SK-N-SH treated with all-trans-retinoic acid at 6 μM for 48 hours (cell line): ENCODE measurements at regions not wholly inside any gene's neighbourhood (a gene's known extent, or its start where the extent isn't known, plus 50 kb on each side); places are given as distances from the start of the nearest gene placed in this dataset.

ENCODE experiments used
- ATAC-seq: fragments of 200-7000 bp; cut with Tn5 transposase; 3 replicates; pipeline ENCODE4 v1.9.1; 2020; ENCODE audit warnings: mild to moderate bottlenecking, moderate library complexity
- ARNTL ChIP-seq: fragments of 450-650 bp; formaldehyde crosslinking; IDR thresholded peaks from 2 replicates; pipeline ENCODE4 v1.5.0; 2020; ENCODE audit warnings: low read depth, mild to moderate bottlenecking, moderate library complexity, borderline replicate concordance
- BACH2 ChIP-seq: fragments of 250-450 bp; sonication (Bioruptor Pico); IDR thresholded peaks from 2 replicates; pipeline ENCODE4 v1.9.0; 2021; ENCODE audit warnings: mild to moderate bottlenecking, borderline replicate concordance
- CSRNP3 ChIP-seq: fragments of 250-450 bp; sonication (Bioruptor Pico); IDR thresholded peaks from 2 replicates; pipeline ENCODE4 v1.5.1; 2021; ENCODE audit warnings: mild to moderate bottlenecking, moderate library complexity
- ESRRG ChIP-seq: fragments of 250-450 bp; sonication (Bioruptor Pico); IDR thresholded peaks from 2 replicates; pipeline ENCODE4 v1.6.1; 2021; ENCODE audit warnings: mild to moderate bottlenecking
- GLIS3 ChIP-seq: fragments of 250-450 bp; sonication (Bioruptor Pico); IDR thresholded peaks from 2 replicates; pipeline ENCODE4 v1.5.0; 2020; ENCODE audit warnings: mild to moderate bottlenecking, moderate library complexity
- ISL1 ChIP-seq: fragments of 250-450 bp; sonication (Bioruptor Pico); IDR thresholded peaks from 2 replicates; pipeline ENCODE4 v2.1.2; 2022; ENCODE audit warnings: mild to moderate bottlenecking, moderate library complexity
- OSR1 ChIP-seq: fragments of 250-450 bp; sonication (Bioruptor Pico); IDR thresholded peaks from 2 replicates; pipeline ENCODE4 v1.8.0; 2022; ENCODE audit warnings: moderate library complexity, mild to moderate bottlenecking, inconsistent platforms
- PATZ1 ChIP-seq: fragments of 250-450 bp; sonication (Bioruptor Pico); IDR thresholded peaks from 2 replicates; pipeline ENCODE4 v1.8.0; 2020; ENCODE audit warnings: mild to moderate bottlenecking, moderate library complexity, borderline replicate concordance
- POU6F1 ChIP-seq: fragments of 250-450 bp; sonication (Bioruptor Pico); IDR thresholded peaks from 2 replicates; pipeline ENCODE4 v1.8.0; 2021; ENCODE audit warnings: low read depth, mild to moderate bottlenecking, moderate library complexity, borderline replicate concordance
- PPARA ChIP-seq: fragments of 250-450 bp; sonication (Bioruptor Pico); IDR thresholded peaks from 2 replicates; pipeline ENCODE4 v1.5.0; 2020; ENCODE audit warnings: mild to moderate bottlenecking, borderline replicate concordance
- RARB ChIP-seq: fragments of 250-450 bp; sonication (Bioruptor Pico); IDR thresholded peaks from 2 replicates; pipeline ENCODE4 v1.8.0; 2021; ENCODE audit warnings: mild to moderate bottlenecking, moderate library complexity
- SNAI2 ChIP-seq: fragments of 250-450 bp; sonication (Bioruptor Pico); IDR thresholded peaks from 2 replicates; pipeline ENCODE4 v1.5.0; 2020; ENCODE audit warnings: mild to moderate bottlenecking, moderate library complexity
- TOX ChIP-seq: fragments of 250-450 bp; sonication (Bioruptor Pico); IDR thresholded peaks from 2 replicates; pipeline ENCODE4 v1.8.0; 2021; ENCODE audit warnings: mild to moderate bottlenecking, moderate library complexity, borderline replicate concordance
- TSHZ2 ChIP-seq: fragments of 250-450 bp; sonication (Bioruptor Pico); IDR thresholded peaks from 2 replicates; pipeline ENCODE4 v1.5.0; 2020; ENCODE audit warnings: mild to moderate bottlenecking, moderate library complexity
- ZC3H10 ChIP-seq: fragments of 250-450 bp; sonication (Bioruptor Pico); IDR thresholded peaks from 2 replicates; pipeline ENCODE4 v1.5.1; 2021; ENCODE audit warnings: mild to moderate bottlenecking, moderate library complexity
- ZFP3 ChIP-seq: fragments of 250-450 bp; sonication (Bioruptor Pico); IDR thresholded peaks from 2 replicates; pipeline ENCODE4 v1.5.0; 2020; ENCODE audit warnings: mild to moderate bottlenecking, moderate library complexity
- ZFP30 ChIP-seq: fragments of 450-650 bp; formaldehyde crosslinking; IDR thresholded peaks from 2 replicates; pipeline ENCODE4 v1.5.0; 2022; ENCODE audit warnings: mild to moderate bottlenecking, moderate library complexity
- ZNF565 ChIP-seq: fragments of 450-650 bp; formaldehyde crosslinking; conservative IDR thresholded peaks from 2 replicates; pipeline ENCODE4 v1.5.0; 2020; ENCODE audit warnings: low read depth, mild to moderate bottlenecking, moderate library complexity
- ZNF70 ChIP-seq: fragments of 450-650 bp; formaldehyde crosslinking; IDR thresholded peaks from 2 replicates; pipeline ENCODE4 v1.5.0; 2020; ENCODE audit warnings: mild to moderate bottlenecking, moderate library complexity
- ZNF8 ChIP-seq: fragments of 450-650 bp; formaldehyde crosslinking; IDR thresholded peaks from 2 replicates; pipeline ENCODE4 v1.5.0; 2020; ENCODE audit warnings: mild to moderate bottlenecking, moderate library complexity

GRCh38 chr20:22681591-22682248, 97.3 kb upstream of the FOXA2 start:
- ATAC-seq = no peak
- no peak for TF ChIP-seq POU6F1 (CRISPR knock-in tag)
- no peak for TF ChIP-seq PPARA (CRISPR knock-in tag)
- no peak for TF ChIP-seq ZFP30 (CRISPR knock-in tag)
- no peak for TF ChIP-seq PATZ1 (CRISPR knock-in tag)
- no peak for TF ChIP-seq BACH2 (CRISPR knock-in tag)
- no peak for TF ChIP-seq ESRRG (CRISPR knock-in tag)
- TF ChIP-seq CSRNP3 (CRISPR knock-in tag) = no peak
- TF ChIP-seq ZC3H10 = no peak

- ATAC-seq = no peak
- no peak for TF ChIP-seq ZFP3 (CRISPR knock-in tag)
- TF ChIP-seq ZC3H10 = no peak
- no peak for TF ChIP-seq TSHZ2 (CRISPR knock-in tag)
- no peak for TF ChIP-seq TOX
- no peak for TF ChIP-seq PATZ1 (CRISPR knock-in tag)
- TF ChIP-seq ARNTL (CRISPR knock-in tag) = no peak
- no peak for TF ChIP-seq BACH2 (CRISPR knock-in tag)
- TF ChIP-seq POU6F1 (CRISPR knock-in tag) = no peak
- TF ChIP-seq ESRRG (CRISPR knock-in tag) = no peak
- no peak for TF ChIP-seq OSR1 (CRISPR knock-in tag)
- TF ChIP-seq ZNF70 (CRISPR knock-in tag) = no peak
- no peak for TF ChIP-seq RARB (CRISPR knock-in tag)
- no peak for TF ChIP-seq ZNF8 (CRISPR knock-in tag)
- no peak for TF ChIP-seq SNAI2 (CRISPR knock-in tag)
- TF ChIP-seq ZNF565 (CRISPR knock-in tag) = no peak
- TF ChIP-seq CSRNP3 (CRISPR knock-in tag) = no peak
- no peak for TF ChIP-seq GLIS3 (CRISPR knock-in tag)
- no peak for TF ChIP-seq ISL1 (CRISPR knock-in tag)
Measured at GRCh38 chr20:22682381-22682780, 98.0 kb upstream of the FOXA2 start.
